ENCODE measurements at regions not wholly inside any gene's neighbourhood (a gene's known extent, or its start where the extent isn't known, plus 50 kb on each side); places are given as distances from the start of the nearest gene placed in this dataset.

DNA sequence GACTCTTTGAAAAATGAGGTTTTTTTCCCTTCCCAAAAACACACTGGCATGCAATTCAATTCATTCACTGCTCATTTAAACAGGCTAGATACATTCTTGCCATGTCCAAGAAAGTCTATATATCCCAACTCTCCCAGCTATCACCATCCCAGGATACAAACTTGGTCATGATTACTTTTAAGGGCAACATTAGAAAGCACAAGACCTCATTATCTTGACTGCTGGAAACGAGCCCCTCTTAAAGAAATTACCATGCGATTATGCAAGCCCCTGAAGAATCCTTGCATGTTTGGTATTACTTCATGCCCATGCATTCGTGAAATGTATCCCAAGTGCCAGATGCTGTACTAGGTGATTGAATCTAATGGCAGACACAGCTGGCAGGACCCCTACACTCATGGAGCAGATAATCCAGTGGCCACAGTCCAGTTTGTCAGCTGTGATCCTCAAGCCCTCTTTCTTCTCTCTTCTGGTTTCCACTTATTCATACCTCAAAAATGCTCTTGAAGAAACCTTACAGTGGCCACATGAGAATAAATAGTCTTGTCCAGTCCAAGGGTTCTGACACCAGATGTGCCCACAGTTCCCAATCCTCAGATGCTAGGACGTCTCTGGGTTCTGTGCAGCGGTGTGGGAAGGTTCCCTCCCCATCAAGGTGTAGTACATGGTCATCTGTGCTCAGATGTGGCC is 103.7 kb upstream of the HABP2 start:
- TF ChIP-seq ZNF114 (CRISPR knock-in tag; IDR thresholded peaks at IDR 0.05) (no peak), NANOG (IDR thresholded peaks at IDR 0.05; ENCODE audit: borderline replicate concordance) (no peak), EZH2phosphoT487 (IDR thresholded peaks at IDR 0.05; ENCODE audit: unreplicated experiment) (no peak), EZH2 (IDR thresholded peaks at IDR 0.05; ENCODE audit: low read depth, unreplicated experiment) (no peak), JUNB (IDR thresholded peaks at IDR 0.05; ENCODE audit: unreplicated experiment) (no peak), STAT1 (IDR thresholded peaks at IDR 0.05; ENCODE audit: unreplicated experiment) (no peak), POLR2AphosphoS5 (IDR thresholded peaks at IDR 0.05; ENCODE audit: low read depth) (no peak), CREB1 (CRISPR knock-in tag; IDR thresholded peaks at IDR 0.05; ENCODE audit: low read depth) (no peak)
- TF ChIP-seq, protein P1, sequence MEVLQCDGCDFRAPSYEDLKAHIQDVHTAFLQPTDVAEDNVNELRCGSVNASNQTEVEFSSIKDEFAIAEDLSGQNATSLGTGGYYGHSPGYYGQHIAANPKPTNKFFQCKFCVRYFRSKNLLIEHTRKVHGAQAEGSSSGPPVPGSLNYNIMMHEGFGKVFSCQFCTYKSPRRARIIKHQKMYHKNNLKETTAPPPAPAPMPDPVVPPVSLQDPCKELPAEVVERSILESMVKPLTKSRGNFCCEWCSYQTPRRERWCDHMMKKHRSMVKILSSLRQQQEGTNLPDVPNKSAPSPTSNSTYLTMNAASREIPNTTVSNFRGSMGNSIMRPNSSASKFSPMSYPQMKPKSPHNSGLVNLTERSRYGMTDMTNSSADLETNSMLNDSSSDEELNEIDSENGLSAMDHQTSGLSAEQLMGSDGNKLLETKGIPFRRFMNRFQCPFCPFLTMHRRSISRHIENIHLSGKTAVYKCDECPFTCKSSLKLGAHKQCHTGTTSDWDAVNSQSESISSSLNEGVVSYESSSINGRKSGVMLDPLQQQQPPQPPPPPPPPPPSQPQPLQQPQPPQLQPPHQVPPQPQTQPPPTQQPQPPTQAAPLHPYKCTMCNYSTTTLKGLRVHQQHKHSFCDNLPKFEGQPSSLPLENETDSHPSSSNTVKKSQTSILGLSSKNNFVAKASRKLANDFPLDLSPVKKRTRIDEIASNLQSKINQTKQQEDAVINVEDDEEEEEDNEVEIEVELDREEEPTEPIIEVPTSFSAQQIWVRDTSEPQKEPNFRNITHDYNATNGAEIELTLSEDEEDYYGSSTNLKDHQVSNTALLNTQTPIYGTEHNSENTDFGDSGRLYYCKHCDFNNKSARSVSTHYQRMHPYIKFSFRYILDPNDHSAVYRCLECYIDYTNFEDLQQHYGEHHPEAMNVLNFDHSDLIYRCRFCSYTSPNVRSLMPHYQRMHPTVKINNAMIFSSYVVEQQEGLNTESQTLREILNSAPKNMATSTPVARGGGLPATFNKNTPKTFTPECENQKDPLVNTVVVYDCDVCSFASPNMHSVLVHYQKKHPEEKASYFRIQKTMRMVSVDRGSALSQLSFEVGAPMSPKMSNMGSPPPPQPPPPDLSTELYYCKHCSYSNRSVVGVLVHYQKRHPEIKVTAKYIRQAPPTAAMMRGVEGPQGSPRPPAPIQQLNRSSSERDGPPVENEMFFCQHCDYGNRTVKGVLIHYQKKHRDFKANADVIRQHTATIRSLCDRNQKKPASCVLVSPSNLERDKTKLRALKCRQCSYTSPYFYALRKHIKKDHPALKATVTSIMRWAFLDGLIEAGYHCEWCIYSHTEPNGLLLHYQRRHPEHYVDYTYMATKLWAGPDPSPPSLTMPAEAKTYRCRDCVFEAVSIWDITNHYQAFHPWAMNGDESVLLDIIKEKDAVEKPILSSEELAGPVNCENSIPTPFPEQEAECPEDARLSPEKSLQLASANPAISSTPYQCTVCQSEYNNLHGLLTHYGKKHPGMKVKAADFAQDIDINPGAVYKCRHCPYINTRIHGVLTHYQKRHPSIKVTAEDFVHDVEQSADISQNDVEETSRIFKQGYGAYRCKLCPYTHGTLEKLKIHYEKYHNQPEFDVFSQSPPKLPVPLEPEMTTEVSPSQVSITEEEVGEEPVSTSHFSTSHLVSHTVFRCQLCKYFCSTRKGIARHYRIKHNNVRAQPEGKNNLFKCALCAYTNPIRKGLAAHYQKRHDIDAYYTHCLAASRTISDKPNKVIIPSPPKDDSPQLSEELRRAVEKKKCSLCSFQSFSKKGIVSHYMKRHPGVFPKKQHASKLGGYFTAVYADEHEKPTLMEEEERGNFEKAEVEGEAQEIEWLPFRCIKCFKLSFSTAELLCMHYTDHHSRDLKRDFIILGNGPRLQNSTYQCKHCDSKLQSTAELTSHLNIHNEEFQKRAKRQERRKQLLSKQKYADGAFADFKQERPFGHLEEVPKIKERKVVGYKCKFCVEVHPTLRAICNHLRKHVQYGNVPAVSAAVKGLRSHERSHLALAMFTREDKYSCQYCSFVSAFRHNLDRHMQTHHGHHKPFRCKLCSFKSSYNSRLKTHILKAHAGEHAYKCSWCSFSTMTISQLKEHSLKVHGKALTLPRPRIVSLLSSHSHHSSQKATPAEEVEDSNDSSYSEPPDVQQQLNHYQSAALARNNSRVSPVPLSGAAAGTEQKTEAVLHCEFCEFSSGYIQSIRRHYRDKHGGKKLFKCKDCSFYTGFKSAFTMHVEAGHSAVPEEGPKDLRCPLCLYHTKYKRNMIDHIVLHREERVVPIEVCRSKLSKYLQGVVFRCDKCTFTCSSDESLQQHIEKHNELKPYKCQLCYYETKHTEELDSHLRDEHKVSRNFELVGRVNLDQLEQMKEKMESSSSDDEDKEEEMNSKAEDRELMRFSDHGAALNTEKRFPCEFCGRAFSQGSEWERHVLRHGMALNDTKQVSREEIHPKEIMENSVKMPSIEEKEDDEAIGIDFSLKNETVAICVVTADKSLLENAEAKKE (CRISPR knock-in tag; IDR thresholded peaks at IDR 0.05): no peak
- TF ChIP-seq, protein P2, sequence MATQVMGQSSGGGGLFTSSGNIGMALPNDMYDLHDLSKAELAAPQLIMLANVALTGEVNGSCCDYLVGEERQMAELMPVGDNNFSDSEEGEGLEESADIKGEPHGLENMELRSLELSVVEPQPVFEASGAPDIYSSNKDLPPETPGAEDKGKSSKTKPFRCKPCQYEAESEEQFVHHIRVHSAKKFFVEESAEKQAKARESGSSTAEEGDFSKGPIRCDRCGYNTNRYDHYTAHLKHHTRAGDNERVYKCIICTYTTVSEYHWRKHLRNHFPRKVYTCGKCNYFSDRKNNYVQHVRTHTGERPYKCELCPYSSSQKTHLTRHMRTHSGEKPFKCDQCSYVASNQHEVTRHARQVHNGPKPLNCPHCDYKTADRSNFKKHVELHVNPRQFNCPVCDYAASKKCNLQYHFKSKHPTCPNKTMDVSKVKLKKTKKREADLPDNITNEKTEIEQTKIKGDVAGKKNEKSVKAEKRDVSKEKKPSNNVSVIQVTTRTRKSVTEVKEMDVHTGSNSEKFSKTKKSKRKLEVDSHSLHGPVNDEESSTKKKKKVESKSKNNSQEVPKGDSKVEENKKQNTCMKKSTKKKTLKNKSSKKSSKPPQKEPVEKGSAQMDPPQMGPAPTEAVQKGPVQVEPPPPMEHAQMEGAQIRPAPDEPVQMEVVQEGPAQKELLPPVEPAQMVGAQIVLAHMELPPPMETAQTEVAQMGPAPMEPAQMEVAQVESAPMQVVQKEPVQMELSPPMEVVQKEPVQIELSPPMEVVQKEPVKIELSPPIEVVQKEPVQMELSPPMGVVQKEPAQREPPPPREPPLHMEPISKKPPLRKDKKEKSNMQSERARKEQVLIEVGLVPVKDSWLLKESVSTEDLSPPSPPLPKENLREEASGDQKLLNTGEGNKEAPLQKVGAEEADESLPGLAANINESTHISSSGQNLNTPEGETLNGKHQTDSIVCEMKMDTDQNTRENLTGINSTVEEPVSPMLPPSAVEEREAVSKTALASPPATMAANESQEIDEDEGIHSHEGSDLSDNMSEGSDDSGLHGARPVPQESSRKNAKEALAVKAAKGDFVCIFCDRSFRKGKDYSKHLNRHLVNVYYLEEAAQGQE (IDR thresholded peaks at IDR 0.05; ENCODE audit: unreplicated experiment): no peak
- TF ChIP-seq, protein P3, sequence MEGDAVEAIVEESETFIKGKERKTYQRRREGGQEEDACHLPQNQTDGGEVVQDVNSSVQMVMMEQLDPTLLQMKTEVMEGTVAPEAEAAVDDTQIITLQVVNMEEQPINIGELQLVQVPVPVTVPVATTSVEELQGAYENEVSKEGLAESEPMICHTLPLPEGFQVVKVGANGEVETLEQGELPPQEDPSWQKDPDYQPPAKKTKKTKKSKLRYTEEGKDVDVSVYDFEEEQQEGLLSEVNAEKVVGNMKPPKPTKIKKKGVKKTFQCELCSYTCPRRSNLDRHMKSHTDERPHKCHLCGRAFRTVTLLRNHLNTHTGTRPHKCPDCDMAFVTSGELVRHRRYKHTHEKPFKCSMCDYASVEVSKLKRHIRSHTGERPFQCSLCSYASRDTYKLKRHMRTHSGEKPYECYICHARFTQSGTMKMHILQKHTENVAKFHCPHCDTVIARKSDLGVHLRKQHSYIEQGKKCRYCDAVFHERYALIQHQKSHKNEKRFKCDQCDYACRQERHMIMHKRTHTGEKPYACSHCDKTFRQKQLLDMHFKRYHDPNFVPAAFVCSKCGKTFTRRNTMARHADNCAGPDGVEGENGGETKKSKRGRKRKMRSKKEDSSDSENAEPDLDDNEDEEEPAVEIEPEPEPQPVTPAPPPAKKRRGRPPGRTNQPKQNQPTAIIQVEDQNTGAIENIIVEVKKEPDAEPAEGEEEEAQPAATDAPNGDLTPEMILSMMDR (conservative IDR thresholded peaks at IDR 0.05; ENCODE audit: low read depth in 2 of 2): no peak
- TF ChIP-seq, protein P4, sequence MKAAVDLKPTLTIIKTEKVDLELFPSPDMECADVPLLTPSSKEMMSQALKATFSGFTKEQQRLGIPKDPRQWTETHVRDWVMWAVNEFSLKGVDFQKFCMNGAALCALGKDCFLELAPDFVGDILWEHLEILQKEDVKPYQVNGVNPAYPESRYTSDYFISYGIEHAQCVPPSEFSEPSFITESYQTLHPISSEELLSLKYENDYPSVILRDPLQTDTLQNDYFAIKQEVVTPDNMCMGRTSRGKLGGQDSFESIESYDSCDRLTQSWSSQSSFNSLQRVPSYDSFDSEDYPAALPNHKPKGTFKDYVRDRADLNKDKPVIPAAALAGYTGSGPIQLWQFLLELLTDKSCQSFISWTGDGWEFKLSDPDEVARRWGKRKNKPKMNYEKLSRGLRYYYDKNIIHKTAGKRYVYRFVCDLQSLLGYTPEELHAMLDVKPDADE (IDR thresholded peaks at IDR 0.05): no peak
- Histone ChIP-seq H3K4me2 (no peak overlapping the region), H3K9me2 (ENCODE audit: insufficient read depth) (no peaks in the 10 kb centered on the region), H3K27ac (ENCODE audit: low read depth) (no peak overlapping the region), H3K4me1 (ENCODE audit: insufficient read depth) (no peaks in the 10 kb centered on the region), H3K79me2 (replicated peaks; ENCODE audit: insufficient read depth) (no peaks in the 10 kb centered on the region), H3K36me3 (ENCODE audit: insufficient read depth) (no peaks in the 10 kb centered on the region), H3K27me3 (ENCODE audit: insufficient read depth) (no peaks in the 10 kb centered on the region), H3K4me3 (no peak overlapping the region), H4K20me1 (replicated peaks; ENCODE audit: insufficient read depth) (no peaks in the 10 kb centered on the region), H3F3A (replicated peaks; ENCODE audit: low read depth) (no peaks in the 10 kb centered on the region), H2AFZ (no peak overlapping the region)
- no peaks in the 10 kb centered on the region for H3K9me3 Mint-ChIP-seq
- H3K4me3 Mint-ChIP-seq: no peak overlapping the region
- no peaks in the 10 kb centered on the region for H3K36me3 Mint-ChIP-seq (ENCODE audit: low read depth)
- DNase-seq (ENCODE audit: low spot score): no peak
- H3K27me3 Mint-ChIP-seq (ENCODE audit: insufficient read depth, low read depth, poor library complexity): no peaks in the 10 kb centered on the region
- no peak for ATAC-seq
- H3K27ac Mint-ChIP-seq: no peak overlapping the region
- H3K4me1 Mint-ChIP-seq: no peaks in the 10 kb centered on the region
